HepG2 (cell line): ENCODE measurements at regions not wholly inside any gene's neighbourhood (a gene's known extent, or its start where the extent isn't known, plus 50 kb on each side); places are given as distances from the start of the nearest gene placed in this dataset.

Experiments used
- ATAC-seq: fragments of 200-7000 bp; cut with Tn5 transposase; 3 replicates; pipeline ENCODE4 v1.9.1; 2020; ENCODE audit warnings: mild to moderate bottlenecking, moderate library complexity
- BruUV-seq: library from RNA; stranded (reverse); fragments of 400-500 nt; replicated peaks from 2 replicates; lab custom pipeline; 2021; lab: Mats Ljungman, UMichigan
- CTCF ChIA-PET: fragments of 300-600 bp; formaldehyde crosslinking; extraction: SDS; loops from one replicate; lab custom pipeline; 2021; ENCODE audit warnings: low total read pairs, inconsistent platforms, low intra/inter-chr PET ratio; lab: Yijun Ruan, JAX
- POLR2A ChIA-PET: fragments of 350-600 bp; sonication (Branson Sonifier 250); formaldehyde crosslinking; loops from one replicate; lab custom pipeline; 2020; ENCODE audit warnings: antibody characterized with exemption, inconsistent platforms; lab: Yijun Ruan, JAX
- DNase-seq: peaks from one replicate; pipeline ENCODE4 v3.0.0-alpha.2; 2015; ENCODE audit warnings: low spot score
- FAIRE-seq: peaks from 3 replicates; lab custom pipeline; 2011; peaks lifted over from hg19 to GRCh38; lab: Jason Lieb, UNC
- H2AFZ ChIP-seq: one replicate; pipeline ENCODE4 v1.6.1; 2011; ENCODE audit warnings: low read length, inconsistent platforms
- H3K27ac ChIP-seq: fragments of 300-600 bp; 3 replicates; pipeline ENCODE4 v1.8.0; 2011; ENCODE audit warnings: mixed run types, mild to moderate bottlenecking, mixed read lengths, low read length, inconsistent platforms; ENCODE audit not compliant: insufficient read depth; ENCODE audit errors: extremely low read length
- H3K27me3 ChIP-seq, 2 experiments: fragments of 200-600 bp in 1 of 2; 2 replicates in 1 of 2; 3 replicates in 1 of 2; pipeline versions ENCODE4 v1.6.0 to v1.8.0; 2011; ENCODE audit warnings: low read length in 2 of 2, mild to moderate bottlenecking in 2 of 2, moderate library complexity in 2 of 2, inconsistent platforms in 1 of 2; ENCODE audit not compliant: insufficient read depth in 2 of 2, control insufficient read depth in 1 of 2
- H3K36me3 ChIP-seq, 2 experiments: fragments of 200-600 bp in 1 of 2; replicated peaks in 1 of 2; 2 replicates in 1 of 2; 3 replicates in 1 of 2; pipeline versions ENCODE4 v1.5.1 to v1.8.0; 2011; ENCODE audit warnings: low read length in 2 of 2, inconsistent platforms in 1 of 2; ENCODE audit not compliant: insufficient read depth in 2 of 2, control insufficient read depth in 1 of 2
- H3K4me1 ChIP-seq: 2 replicates; pipeline ENCODE4 v1.5.1; 2012; ENCODE audit warnings: low read length, inconsistent platforms; ENCODE audit not compliant: insufficient read depth
- H3K4me2 ChIP-seq: 2 replicates; pipeline ENCODE4 v1.6.0; 2011; ENCODE audit warnings: low read depth, low read length, inconsistent platforms
- H3K4me3 ChIP-seq, 3 experiments: fragments of 200-600 bp in 1 of 3; sonication (generic), shearing (Covaris generic) in 1 of 3; replicated peaks in 1 of 3; 2 replicates each; pipeline ENCODE4 v1.5.1; 2011 to 2016; ENCODE audit warnings: low read length in 3 of 3, inconsistent platforms in 2 of 3, low read depth in 2 of 3, mild to moderate bottlenecking in 2 of 3, control low read depth in 1 of 3, mixed read lengths in 1 of 3; ENCODE audit not compliant: insufficient read depth in 1 of 3
- H3K79me2 ChIP-seq: one replicate; pipeline ENCODE4 v1.6.1; 2011; ENCODE audit warnings: low read length, inconsistent platforms; ENCODE audit not compliant: insufficient read depth
- H3K9ac ChIP-seq: 2 replicates; pipeline ENCODE4 v1.6.0; 2011; ENCODE audit warnings: mild to moderate bottlenecking, low read depth, low read length, inconsistent platforms; ENCODE audit not compliant: insufficient read depth
- H3K9me3 ChIP-seq: 2 replicates; pipeline ENCODE4 v1.5.1; 2012; ENCODE audit warnings: mild to moderate bottlenecking, low read length
- H4K20me1 ChIP-seq: 2 replicates; pipeline ENCODE4 v1.6.0; 2011; ENCODE audit warnings: inconsistent platforms, mild to moderate bottlenecking, low read length, moderate library complexity; ENCODE audit not compliant: insufficient read depth
- FOSL1 ChIP-seq: sonication (generic); formaldehyde crosslinking; IDR thresholded peaks from 2 replicates; pipeline ENCODE4 v1.9.0; 2021; ENCODE audit warnings: missing genetic modification reagents, borderline replicate concordance
- FOXP1 ChIP-seq, 2 experiments: fragments of 450-650 bp in 1 of 2; IDR thresholded peaks; 2 replicates each; pipeline ENCODE4 v1.6.1; 2017 to 2018; ENCODE audit warnings: antibody characterized with exemption in 1 of 2
- JUNB ChIP-seq: sonication (generic); formaldehyde crosslinking; IDR thresholded peaks from 2 replicates; pipeline ENCODE4 v1.8.0; 2022; ENCODE audit warnings: missing genetic modification reagents, mild to moderate bottlenecking, borderline replicate concordance
- MAFK ChIP-seq, 2 experiments: IDR thresholded peaks in 1 of 2; conservative IDR thresholded peaks in 1 of 2; 2 replicates each; pipeline ENCODE4 v1.6.1; 2011; ENCODE audit warnings: improper control_type of control experiment in 2 of 2, low read length in 2 of 2
- NCOA2 ChIP-seq: sonication (generic); formaldehyde crosslinking; IDR thresholded peaks from 2 replicates; pipeline ENCODE4 v1.8.0; 2022; ENCODE audit warnings: inconsistent platforms
- NR2F2 ChIP-seq: IDR thresholded peaks from 2 replicates; pipeline ENCODE4 v1.6.1; 2012; ENCODE audit warnings: low read depth, inconsistent platforms, borderline replicate concordance
- NRL ChIP-seq: sonication (generic); formaldehyde crosslinking; IDR thresholded peaks from 2 replicates; pipeline ENCODE4 v1.5.0; 2020; ENCODE audit warnings: missing genetic modification reagents, mild to moderate bottlenecking, moderate library complexity, borderline replicate concordance
- POGZ ChIP-seq: sonication (generic); formaldehyde crosslinking; IDR thresholded peaks from 2 replicates; pipeline ENCODE4 v1.4.0; 2020; ENCODE audit warnings: mild to moderate bottlenecking, missing genetic modification reagents
- PRMT3 ChIP-seq: sonication (generic); formaldehyde crosslinking; IDR thresholded peaks from 2 replicates; pipeline ENCODE4 v1.8.1; 2022; ENCODE audit warnings: low read depth, mild to moderate bottlenecking, moderate library complexity, missing genetic modification reagents, borderline replicate concordance
- RELA ChIP-seq: sonication (generic); formaldehyde crosslinking; IDR thresholded peaks from 2 replicates; pipeline ENCODE4 v1.4.0; 2020; ENCODE audit warnings: missing genetic modification reagents
- RFXAP ChIP-seq: sonication (generic); formaldehyde crosslinking; IDR thresholded peaks from 2 replicates; pipeline ENCODE4 v1.4.0; 2020; ENCODE audit warnings: missing genetic modification reagents, borderline replicate concordance
- ZBTB4 ChIP-seq: sonication (generic); formaldehyde crosslinking; IDR thresholded peaks from 2 replicates; pipeline ENCODE4 v1.4.0; 2020; ENCODE audit warnings: missing genetic modification reagents, mild to moderate bottlenecking, borderline replicate concordance
- ZNF710 ChIP-seq: sonication (generic); formaldehyde crosslinking; IDR thresholded peaks from 2 replicates; pipeline ENCODE4 v1.5.0; 2020; ENCODE audit warnings: mild to moderate bottlenecking, missing genetic modification reagents, borderline replicate concordance
- ZNF777 ChIP-seq: sonication (generic); formaldehyde crosslinking; IDR thresholded peaks from 2 replicates; pipeline ENCODE4 v1.4.0; 2020; ENCODE audit warnings: missing genetic modification reagents
- WGBS: methylation state at CpG from one replicate; pipeline ENCODE4 v1.1.6; 2017; ENCODE audit warnings: low lambda C conversion rate; 5-methylcytosine and 5-hydroxymethylcytosine counted together
- in situ Hi-C: cut with HindIII; loops from 2 replicates; pipeline ENCODE4 v1.10.0; 2017; ENCODE audit warnings: low pct_unique_long_range_greater_than_20kb; ENCODE audit not compliant: extremely low pct_ligation_motif_present
- intact Hi-C: fragments of 100-400 bp; cut with micrococcal nuclease; formaldehyde crosslinking; loops from one replicate; pipeline ENCODE4 v1.10.0; 2022; ENCODE audit not compliant: unreplicated experiment
- TF ChIP-seq, protein P1 (sequence below): sonication (generic); formaldehyde crosslinking; IDR thresholded peaks from 2 replicates; pipeline ENCODE4 v1.5.0; 2020; ENCODE audit warnings: missing genetic modification reagents, mild to moderate bottlenecking, borderline replicate concordance

GRCh38 chr15:53059273-53060043, 269.3 kb upstream of the ONECUT1 start (continued):
- TF ChIP-seq, protein P1, sequence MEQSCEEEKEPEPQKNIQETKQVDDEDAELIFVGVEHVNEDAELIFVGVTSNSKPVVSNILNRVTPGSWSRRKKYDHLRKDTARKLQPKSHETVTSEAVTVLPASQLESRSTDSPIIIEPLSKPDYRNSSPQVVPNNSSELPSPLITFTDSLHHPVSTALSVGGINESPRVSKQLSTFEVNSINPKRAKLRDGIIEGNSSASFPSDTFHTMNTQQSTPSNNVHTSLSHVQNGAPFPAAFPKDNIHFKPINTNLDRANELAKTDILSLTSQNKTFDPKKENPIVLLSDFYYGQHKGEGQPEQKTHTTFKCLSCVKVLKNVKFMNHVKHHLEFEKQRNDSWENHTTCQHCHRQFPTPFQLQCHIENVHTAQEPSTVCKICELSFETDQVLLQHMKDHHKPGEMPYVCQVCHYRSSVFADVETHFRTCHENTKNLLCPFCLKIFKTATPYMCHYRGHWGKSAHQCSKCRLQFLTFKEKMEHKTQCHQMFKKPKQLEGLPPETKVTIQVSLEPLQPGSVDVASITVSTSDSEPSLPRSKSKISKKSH: no peak
- peak; percentile 80; the same call in 1 of the 2 replicates for TF ChIP-seq POGZ
- TF ChIP-seq ZNF710 (CRISPR knock-in tag): 0 out of 2 replicates have a peak, but pooled peaks have one; percentile 42
- peak; percentile 66 for TF ChIP-seq NR2F2
- no peak for TF ChIP-seq MAFK (conservative IDR thresholded peaks at IDR 0.05 in 1 of 2, IDR thresholded peaks at IDR 0.05 in 1 of 2; ENCODE audit: low read length in 2 of 2)
- TF ChIP-seq FOXP1 (IDR thresholded peaks at IDR 0.05): no peak
- peak; percentile 29; the same call in 1 of the 2 replicates for TF ChIP-seq FOXP1 (CRISPR knock-in tag; IDR thresholded peaks at IDR 0.05)

DNA sequence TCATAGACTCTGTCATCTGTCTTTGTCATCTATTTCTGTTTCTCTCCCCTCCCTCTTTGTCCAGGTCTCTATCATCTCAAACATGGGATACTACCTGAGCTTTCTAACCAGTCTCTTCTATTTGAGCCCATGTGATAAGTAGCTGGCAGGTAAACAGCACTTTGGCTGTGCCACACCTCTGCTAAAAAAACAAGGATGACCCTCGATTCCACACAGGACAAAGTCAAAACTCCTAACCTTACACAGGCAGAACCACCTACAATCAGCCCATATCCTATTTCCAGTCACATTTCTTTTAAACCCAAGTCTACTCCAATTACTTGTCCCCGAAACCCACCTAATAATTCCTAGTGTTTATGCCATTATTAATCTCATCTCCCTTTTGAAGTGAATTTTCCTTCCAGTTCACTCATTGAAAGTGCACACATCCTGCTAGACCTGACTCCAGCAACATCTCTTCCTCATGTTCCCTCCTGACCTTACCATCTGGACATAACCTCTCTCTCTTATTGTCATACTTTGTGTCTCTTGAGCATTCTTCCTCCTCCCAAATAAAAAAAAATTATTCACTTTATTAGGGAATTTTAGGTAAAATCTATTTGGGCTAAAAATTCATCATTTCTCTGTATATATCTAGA, 256.1 kb upstream of the ONECUT1 start:
- no peak overlapping the region for H2AFZ ChIP-seq
- ChIA-PET POLR2A (no interaction called here), CTCF (no interaction called here)
- no peaks in the 10 kb centered on the region for H3K79me2 ChIP-seq
- no peak overlapping the region for H3K4me3 ChIP-seq
- no peak overlapping the region for H3K9ac ChIP-seq
- no peak for ATAC-seq
- intact Hi-C loops (no loop called here), in situ Hi-C loops (no loop called here)
- H3K4me1 ChIP-seq: peaks cover 7% of the 10 kb centered on the region; the same call in 1 of the 2 replicates
- no peaks in the 10 kb centered on the region for H4K20me1 ChIP-seq
- WGBS: 4% methylated on average over 2 of the region's 2 CpGs
- no peak for DNase-seq
- no peak overlapping the region for H3K4me2 ChIP-seq
- no peaks in the 10 kb centered on the region for H3K36me3 ChIP-seq
- no peaks in the 10 kb centered on the region for H3K27me3 ChIP-seq
- H3K27ac ChIP-seq: no peak overlapping the region
- peaks cover 11% of the 10 kb centered on the region; the same call in 1 of the 2 replicates for H3K9me3 ChIP-seq
- no peak for FAIRE-seq
- BruUV-seq: no TSS peak
- TF ChIP-seq ZBTB4 (CRISPR knock-in tag) (no peak), RELA (CRISPR knock-in tag) (no peak), NRL (CRISPR knock-in tag) (no peak), FOSL1 (CRISPR knock-in tag) (no peak), NCOA2 (CRISPR knock-in tag) (no peak), ZNF777 (CRISPR knock-in tag) (no peak), RFXAP (CRISPR knock-in tag) (no peak), PRMT3 (no peak), JUNB (no peak)
